Right cardiac atrium (tissue), 5 donors: ENCODE measurements at regions not wholly inside any gene's neighbourhood (a gene's known extent, or its start where the extent isn't known, plus 50 kb on each side); places are given as distances from the start of the nearest gene placed in this dataset.

Source experiments
- ATAC-seq, 2 donors: fragments of 200-7000 bp; cut with Tn5 transposase; one replicate each; pipeline versions ENCODE4 v1.8.0 to v1.9.1; 2020; ENCODE audit warnings: moderate library complexity in 2 of 2, mild to moderate bottlenecking in 1 of 2
- DNase-seq, 3 donors: peaks; one replicate each; pipeline ENCODE4 v3.0.0-alpha.2; 2020
- H3K27ac ChIP-seq: one replicate; pipeline ENCODE4 v1.5.1; 2013; ENCODE audit warnings: mild to moderate bottlenecking, low read length, control low read depth, moderate library complexity
- H3K27me3 ChIP-seq: one replicate; pipeline ENCODE4 v1.6.1; 2013; ENCODE audit not compliant: control insufficient read depth, insufficient read depth
- H3K4me1 ChIP-seq: one replicate; pipeline ENCODE4 v1.6.1; 2013; ENCODE audit warnings: low read length; ENCODE audit not compliant: control insufficient read depth, insufficient read depth
- H3K4me3 ChIP-seq: one replicate; pipeline ENCODE4 v1.5.1; 2013; ENCODE audit warnings: low read length, control low read depth
- H3K9me3 ChIP-seq: one replicate; pipeline ENCODE4 v1.6.1; 2013; ENCODE audit warnings: low read length; ENCODE audit not compliant: control insufficient read depth
- WGBS: extraction: QIAGEN DNeasy Blood & Tissue Kit; methylation state at CpG from one replicate; pipeline ENCODE4 v1.1.7; 2013; 5-methylcytosine and 5-hydroxymethylcytosine counted together
- intact Hi-C, 4 donors: fragments of 100-400 bp; cut with DNase I; formaldehyde crosslinking; loops; one replicate each; pipeline versions ENCODE4 v1.11.0 to v1.14.0; 2022 to 2023
- donor health status: healthy with polysubstance abuse.
- donor health status: DM: no; HTN: yes; CAD: no.
- donor health status: DM: no; HTN: no; CAD: no.
- donor health status: DM: no; HTN: yes; CAD: no; lungs with severe emphysema.
- donor health status: DM: yes; HTN: yes; CAD: no.

GRCh38 chr6:113425977-113426660 lies 431.0 kb upstream of the MARCKS start:
- no peaks in the 10 kb centered on the region for H3K4me1 ChIP-seq
- no peak for DNase-seq
- 60% methylated on average over 3 of the region's 3 CpGs for WGBS
- H3K27ac ChIP-seq: no peak overlapping the region
- intact Hi-C loops: no loop called here
- H3K4me3 ChIP-seq: no peak overlapping the region
- H3K27me3 ChIP-seq: no peaks in the 10 kb centered on the region
- no peaks in the 10 kb centered on the region for H3K9me3 ChIP-seq
- ATAC-seq: no peak

GRCh38 chr6:113427617-113428016 lies 429.5 kb upstream of the MARCKS start:
- no peak overlapping the region for H3K27ac ChIP-seq
- intact Hi-C loops: no loop called here
- H3K4me3 ChIP-seq: no peak overlapping the region
- no peak for DNase-seq
- H3K27me3 ChIP-seq: no peaks in the 10 kb centered on the region
- no peaks in the 10 kb centered on the region for H3K4me1 ChIP-seq
- no peaks in the 10 kb centered on the region for H3K9me3 ChIP-seq
- ATAC-seq: no peak
- 91% methylated on average over 2 of the region's 2 CpGs for WGBS

GRCh38 chr6:113428702-113429101 lies 428.4 kb upstream of the MARCKS start:
- no peaks in the 10 kb centered on the region for H3K4me1 ChIP-seq
- DNase-seq (no peak), ATAC-seq (no peak)
- WGBS: 93% methylated on average over 4 of the region's 4 CpGs
- no peak overlapping the region for H3K4me3 ChIP-seq
- H3K9me3 ChIP-seq: no peaks in the 10 kb centered on the region
- H3K27me3 ChIP-seq: no peaks in the 10 kb centered on the region
- no peak overlapping the region for H3K27ac ChIP-seq
- intact Hi-C loops: no loop called here

- DNase-seq: no peak
- H3K27me3 ChIP-seq: no peaks in the 10 kb centered on the region
- no peak overlapping the region for H3K27ac ChIP-seq
- 95% methylated on average over 1 of the region's 1 CpG for WGBS
- ATAC-seq: no peak
- intact Hi-C loops: no loop called here
- H3K4me3 ChIP-seq: no peak overlapping the region
- H3K9me3 ChIP-seq: no peaks in the 10 kb centered on the region
- no peaks in the 10 kb centered on the region for H3K4me1 ChIP-seq
Measured at GRCh38 chr6:113432521-113433334, 424.4 kb upstream of the MARCKS start.

GRCh38 chr6:113433335-113433991 lies 423.7 kb upstream of the MARCKS start:
- DNase-seq (peak; percentile 58 to 78 (median 66)), ATAC-seq (peak; percentile 84 to 88)
- no peaks in the 10 kb centered on the region for H3K4me1 ChIP-seq
- intact Hi-C loops: no loop called here
- no peak overlapping the region for H3K4me3 ChIP-seq
- no peak overlapping the region for H3K27ac ChIP-seq
- H3K27me3 ChIP-seq: no peaks in the 10 kb centered on the region
- 52% methylated on average over 6 of the region's 6 CpGs for WGBS
- H3K9me3 ChIP-seq: no peaks in the 10 kb centered on the region

- H3K27ac ChIP-seq: no peak overlapping the region
- whole genome bisulfite sequencing: 84% methylated on average over 3 of the region's 3 CpGs
- intact Hi-C loops: no loop called here
- no peaks in the 10 kb centered on the region for H3K9me3 ChIP-seq
- H3K4me3 ChIP-seq: no peak overlapping the region
- DNase-seq (no peak), ATAC-seq (no peak)
- no peaks in the 10 kb centered on the region for H3K4me1 ChIP-seq
- no peaks in the 10 kb centered on the region for H3K27me3 ChIP-seq
Measured at GRCh38 chr6:113434641-113435040, 422.5 kb upstream of the MARCKS start.

GRCh38 chr6:113437566-113437965 lies 419.6 kb upstream of the MARCKS start:
- DNase-seq (no peak), ATAC-seq (no peak)
- WGBS: 30% methylated on average over 3 of the region's 3 CpGs
- Histone ChIP-seq H3K9me3 (no peaks in the 10 kb centered on the region), H3K4me3 (no peak overlapping the region), H3K27me3 (no peaks in the 10 kb centered on the region), H3K27ac (no peak overlapping the region), H3K4me1 (no peaks in the 10 kb centered on the region)
- intact Hi-C loops: no loop called here

- intact Hi-C loops: no loop called here
- 82% methylated on average over 7 of the region's 7 CpGs for WGBS
- Histone ChIP-seq H3K27me3 (no peaks in the 10 kb centered on the region), H3K27ac (no peak overlapping the region), H3K4me1 (no peaks in the 10 kb centered on the region), H3K4me3 (no peak overlapping the region), H3K9me3 (no peaks in the 10 kb centered on the region)
- ATAC-seq: no peak
- no peak for DNase-seq
Measured at GRCh38 chr6:113439866-113440265, 417.3 kb upstream of the MARCKS start.

- DNase-seq (no peak), ATAC-seq (no peak)
- Histone ChIP-seq H3K27ac (no peak overlapping the region), H3K9me3 (no peaks in the 10 kb centered on the region), H3K4me1 (no peaks in the 10 kb centered on the region), H3K4me3 (no peak overlapping the region), H3K27me3 (no peaks in the 10 kb centered on the region)
- intact Hi-C loops: no loop called here
- WGBS: 68% methylated on average over 1 of the region's 1 CpG
Measured at GRCh38 chr6:113442040-113442439, 415.1 kb upstream of the MARCKS start.

GRCh38 chr6:113445201-113445600 lies 411.9 kb upstream of the MARCKS start:
- Histone ChIP-seq H3K4me1 (no peaks in the 10 kb centered on the region), H3K9me3 (no peaks in the 10 kb centered on the region), H3K27ac (no peak overlapping the region), H3K27me3 (no peaks in the 10 kb centered on the region), H3K4me3 (no peak overlapping the region)
- ATAC-seq (no peak), DNase-seq (no peak)
- WGBS: 98% methylated on average over 3 of the region's 3 CpGs
- intact Hi-C loops: no loop called here

GRCh38 chr6:113447088-113447831 lies 409.9 kb upstream of the MARCKS start:
- peak in 1 of 2 donors; percentile 39 for ATAC-seq
- Histone ChIP-seq H3K9me3 (no peaks in the 10 kb centered on the region), H3K27ac (no peak overlapping the region), H3K4me1 (no peaks in the 10 kb centered on the region), H3K4me3 (no peak overlapping the region), H3K27me3 (no peaks in the 10 kb centered on the region)
- intact Hi-C loops: no loop called here
- no peak for DNase-seq
- 45% methylated on average over 5 of the region's 5 CpGs for WGBS
